Body of pancreas (tissue), 4 donors: ENCODE measurements at regions not wholly inside any gene's neighbourhood (a gene's known extent, or its start where the extent isn't known, plus 50 kb on each side); places are given as distances from the start of the nearest gene placed in this dataset.
"Not testable (repeated sequence)": the region's sequence is repeated elsewhere in the genome, so short reads cannot be mapped to it uniquely, and the experiment has no call there.

Experiments used
- ATAC-seq: fragments of 150-250 bp; one replicate; pipeline ENCODE4 v1.9.1; 2016
- DNase-seq, 4 donors: peaks; one replicate each; pipeline ENCODE4 v3.0.0-alpha.2; 2019
- H3K27ac ChIP-seq, 4 donors: fragments of 200-600 bp; sonication (generic); 1 replicate in 3 of 4; 2 replicates in 1 of 4; pipeline versions ENCODE4 v1.5.1 to v1.6.1; 2016 to 2019; ENCODE audit warnings: mild to moderate bottlenecking in 1 of 4, mixed read lengths in 1 of 4, moderate library complexity in 1 of 4
- H3K27me3 ChIP-seq, 2 donors: fragments of 200-600 bp; sonication (generic); one replicate each; pipeline ENCODE4 v1.6.0; 2016; ENCODE audit warnings: mild to moderate bottlenecking in 1 of 2
- H3K36me3 ChIP-seq, 2 donors: fragments of 200-600 bp; sonication (generic); replicated peaks in 1 of 2; 2 replicates each; pipeline ENCODE4 v1.5.1; 2016; ENCODE audit warnings: low read depth in 2 of 2; ENCODE audit not compliant: insufficient read depth in 1 of 2
- H3K4me1 ChIP-seq: fragments of 200-600 bp; sonication (generic); one replicate; pipeline ENCODE4 v1.6.0; 2016
- H3K4me3 ChIP-seq, 2 donors: fragments of 200-600 bp; sonication (generic); 1 replicate in 1 of 2; 2 replicates in 1 of 2; pipeline ENCODE4 v1.5.1; 2016 to 2019
- H3K9me3 ChIP-seq, 3 donors: fragments of 200-600 bp; sonication (generic); 1 replicate in 2 of 3; 2 replicates in 1 of 3; pipeline ENCODE4 v1.5.1; 2016
- POLR2A ChIP-seq, 3 donors: fragments of 450-650 bp; IDR thresholded peaks; one replicate each; pipeline ENCODE4 v1.6.1; 2016; ENCODE audit warnings: antibody characterized with exemption in 3 of 3, mild to moderate bottlenecking in 2 of 3
- WGBS, 2 donors: methylation state at CpG; one replicate each; pipeline ENCODE4 v1.1.5; 2017; 5-methylcytosine and 5-hydroxymethylcytosine counted together
- intact Hi-C: fragments of 100-400 bp; cut with DNase I; formaldehyde crosslinking; loops from one replicate; pipeline ENCODE4 v1.15.1; 2023
- TF ChIP-seq, protein P1 (sequence below), 7 experiments: fragments of 450-650 bp in 4 of 7; fragments of 200-600 bp in 3 of 7; sonication (generic) in 3 of 7; IDR thresholded peaks; one replicate each; pipeline ENCODE4 v1.5.1; 2016 to 2019; ENCODE audit warnings: antibody characterized with exemption in 7 of 7

DNA sequence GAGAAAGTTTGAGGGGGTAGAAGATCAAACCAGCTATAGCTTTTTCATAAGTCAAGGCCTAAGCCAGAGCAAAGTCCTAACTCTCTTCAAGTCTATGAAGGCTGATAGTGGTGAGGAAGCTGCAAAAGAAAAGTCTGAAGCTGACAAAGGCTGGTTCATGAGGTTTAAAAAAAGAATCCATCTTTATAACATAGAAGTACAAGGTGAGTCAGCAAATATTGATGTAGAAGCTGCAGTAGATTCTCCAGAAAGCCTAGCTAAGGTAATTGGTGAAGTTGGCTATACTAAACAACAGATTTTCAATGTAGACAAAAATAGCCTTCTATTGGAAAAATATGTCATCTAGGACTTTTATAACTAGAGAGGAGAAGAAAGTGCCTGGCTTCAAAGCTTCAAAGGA is 141.4 kb upstream of the ZNF521 start:
- DNase-seq (no peak), ATAC-seq (no peak)
- H3K4me3 ChIP-seq = no peak overlapping the region
- H3K27me3 ChIP-seq = no peaks in the 10 kb centered on the region
- H3K27ac ChIP-seq = no peak overlapping the region
- no peaks in the 10 kb centered on the region for H3K4me1 ChIP-seq
- intact Hi-C loops = no loop called here
- no peaks in the 10 kb centered on the region for H3K9me3 ChIP-seq
- no peak for TF ChIP-seq POLR2A (IDR thresholded peaks at IDR 0.05)
- TF ChIP-seq, protein P1, sequence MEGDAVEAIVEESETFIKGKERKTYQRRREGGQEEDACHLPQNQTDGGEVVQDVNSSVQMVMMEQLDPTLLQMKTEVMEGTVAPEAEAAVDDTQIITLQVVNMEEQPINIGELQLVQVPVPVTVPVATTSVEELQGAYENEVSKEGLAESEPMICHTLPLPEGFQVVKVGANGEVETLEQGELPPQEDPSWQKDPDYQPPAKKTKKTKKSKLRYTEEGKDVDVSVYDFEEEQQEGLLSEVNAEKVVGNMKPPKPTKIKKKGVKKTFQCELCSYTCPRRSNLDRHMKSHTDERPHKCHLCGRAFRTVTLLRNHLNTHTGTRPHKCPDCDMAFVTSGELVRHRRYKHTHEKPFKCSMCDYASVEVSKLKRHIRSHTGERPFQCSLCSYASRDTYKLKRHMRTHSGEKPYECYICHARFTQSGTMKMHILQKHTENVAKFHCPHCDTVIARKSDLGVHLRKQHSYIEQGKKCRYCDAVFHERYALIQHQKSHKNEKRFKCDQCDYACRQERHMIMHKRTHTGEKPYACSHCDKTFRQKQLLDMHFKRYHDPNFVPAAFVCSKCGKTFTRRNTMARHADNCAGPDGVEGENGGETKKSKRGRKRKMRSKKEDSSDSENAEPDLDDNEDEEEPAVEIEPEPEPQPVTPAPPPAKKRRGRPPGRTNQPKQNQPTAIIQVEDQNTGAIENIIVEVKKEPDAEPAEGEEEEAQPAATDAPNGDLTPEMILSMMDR (IDR thresholded peaks at IDR 0.05) = no peak
- no peaks in the 10 kb centered on the region for H3K36me3 ChIP-seq

DNA sequence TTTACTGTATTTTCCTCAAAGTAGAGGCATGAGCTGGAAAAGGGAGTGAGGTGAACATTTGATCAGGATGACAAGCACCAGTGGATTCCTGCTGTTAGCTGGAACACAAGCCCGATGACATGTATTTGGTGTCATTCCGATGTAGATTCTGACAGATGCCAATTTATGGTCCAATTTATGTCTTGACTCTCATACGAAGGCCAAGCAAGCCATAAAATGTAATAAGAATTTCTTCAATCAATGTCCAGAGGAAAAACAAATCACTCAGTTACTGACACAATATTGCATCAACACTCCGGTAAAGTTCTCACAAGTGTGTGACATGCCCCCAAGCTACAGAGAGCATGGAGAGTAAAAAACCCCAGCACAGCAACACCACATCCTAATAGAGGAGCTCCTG is 138.3 kb upstream of the ZNF521 start:
- Histone ChIP-seq H3K4me1 (no peaks in the 10 kb centered on the region), H3K4me3 (no peak overlapping the region), H3K27me3 (no peaks in the 10 kb centered on the region), H3K36me3 (no peaks in the 10 kb centered on the region), H3K9me3 (no peaks in the 10 kb centered on the region), H3K27ac (no peak overlapping the region)
- intact Hi-C loops = no loop called here
- no peak for ATAC-seq
- TF ChIP-seq, protein P1 (IDR thresholded peaks at IDR 0.05) = no peak
- TF ChIP-seq POLR2A (IDR thresholded peaks at IDR 0.05) = no peak
- 52 to 60% methylated on average over 4 of the region's 4 CpGs for whole genome bisulfite sequencing, 2 donors
- no peak for DNase-seq

DNA sequence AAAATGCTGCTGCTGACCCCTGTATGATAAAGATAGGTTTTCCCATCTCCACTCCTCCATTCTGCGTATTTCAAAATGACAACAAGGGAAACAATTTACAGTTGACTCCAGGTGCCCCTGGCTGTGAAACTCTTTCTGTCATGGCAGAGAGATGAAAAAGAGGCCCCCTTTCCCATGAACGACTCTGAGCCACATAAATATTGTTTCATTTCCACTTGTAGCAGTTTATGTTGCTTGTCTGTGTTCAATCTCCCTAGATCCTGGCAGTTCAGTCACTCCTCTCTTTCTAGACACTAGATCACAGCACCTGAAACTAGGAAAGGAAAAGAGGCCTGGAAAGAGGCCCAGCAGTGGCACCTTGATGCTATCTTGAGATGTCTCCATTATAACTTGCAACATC is 121.0 kb upstream of the ZNF521 start:
- ATAC-seq = no peak
- Histone ChIP-seq H3K9me3 (peaks cover 0 to 5% (median 0%) of the 10 kb centered on the region in 3 donors), H3K27ac (no peak overlapping the region), H3K36me3 (no peaks in the 10 kb centered on the region), H3K4me1 (no peaks in the 10 kb centered on the region), H3K4me3 (no peak overlapping the region), H3K27me3 (no peaks in the 10 kb centered on the region)
- TF ChIP-seq, protein P1 (IDR thresholded peaks at IDR 0.05) = no peak
- no peak for TF ChIP-seq POLR2A (IDR thresholded peaks at IDR 0.05)
- WGBS, 2 donors = 51 to 66% methylated on average over 2 of the region's 2 CpGs
- DNase-seq = no peak
- intact Hi-C loops = no loop called here

DNA sequence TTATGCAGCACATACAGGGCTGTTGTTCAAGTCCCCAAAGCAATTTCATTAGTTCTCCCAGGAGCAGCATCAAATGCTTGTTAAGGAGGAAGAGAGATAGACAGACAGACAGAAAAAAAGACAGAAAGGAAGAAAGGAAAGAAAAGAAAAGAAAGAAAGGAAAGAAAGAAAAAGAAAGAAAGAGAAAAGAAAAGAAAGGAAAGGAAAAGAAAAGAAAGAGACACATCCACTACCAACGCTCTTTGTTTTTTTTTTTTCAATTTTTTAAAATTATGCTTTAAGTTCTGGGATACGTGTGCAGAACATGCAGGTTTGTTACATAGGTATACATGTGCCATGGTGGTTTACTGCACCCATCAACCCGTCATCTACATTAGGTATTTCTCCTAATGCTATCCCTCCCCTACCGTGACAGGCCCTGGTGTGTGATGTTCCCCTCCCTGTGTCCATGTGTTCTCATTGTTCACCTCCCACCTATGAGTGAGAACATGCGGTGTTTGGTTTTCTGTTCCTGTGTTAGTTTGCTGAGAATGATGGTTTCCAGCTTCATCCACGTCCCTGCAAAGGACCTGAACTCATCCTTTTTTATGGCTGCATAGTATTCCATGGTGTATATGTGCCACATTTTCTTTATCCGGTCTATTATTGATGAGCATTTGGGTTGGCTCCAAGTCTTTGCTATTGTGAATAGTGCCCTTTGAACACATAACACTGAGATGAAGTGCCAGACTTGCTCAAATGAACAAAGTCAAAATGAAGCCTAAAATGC is 119.0 kb upstream of the ZNF521 start:
- ATAC-seq, H3K36me3 ChIP-seq, DNase-seq, H3K4me3 ChIP-seq, H3K27ac ChIP-seq, H3K9me3 ChIP-seq, intact Hi-C loops, H3K27me3 ChIP-seq, H3K4me1 ChIP-seq: not testable (repeated sequence)
- 73 to 84% methylated on average over 7 of the region's 7 CpGs for WGBS, 2 donors

DNA sequence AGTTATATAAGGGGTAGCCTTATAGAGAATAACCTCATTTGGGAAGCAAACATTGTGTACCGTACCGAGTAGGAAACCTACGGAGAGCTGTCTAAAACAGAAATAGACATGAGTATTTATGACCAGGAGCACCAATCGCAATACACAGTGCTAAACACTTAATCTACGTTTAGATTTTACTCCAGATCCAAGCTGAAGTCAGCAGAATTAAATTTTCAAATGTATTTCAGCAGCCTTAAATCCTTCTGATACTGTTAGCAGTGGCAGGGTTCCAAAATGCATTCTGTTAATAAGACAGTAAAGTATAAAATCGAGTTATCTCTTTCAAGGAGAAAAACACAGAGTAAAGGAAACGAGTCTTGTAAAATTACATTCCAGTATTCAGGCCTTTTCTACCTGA is 118.1 kb upstream of the ZNF521 start:
- DNase-seq (no peak), ATAC-seq (no peak)
- Histone ChIP-seq H3K36me3 (no peaks in the 10 kb centered on the region), H3K9me3 (peaks cover 0 to 5% (median 0%) of the 10 kb centered on the region in 3 donors), H3K27ac (no peak overlapping the region), H3K4me3 (no peak overlapping the region), H3K4me1 (no peaks in the 10 kb centered on the region), H3K27me3 (no peaks in the 10 kb centered on the region)
- intact Hi-C loops = no loop called here
- 45 to 54% methylated on average over 7 of the region's 7 CpGs for WGBS, 2 donors
- no peak for TF ChIP-seq POLR2A (IDR thresholded peaks at IDR 0.05)
- TF ChIP-seq, protein P1 (IDR thresholded peaks at IDR 0.05) = no peak
